Hepatocyte (in vitro differentiated cells): ENCODE measurements at regions not wholly inside any gene's neighbourhood (a gene's known extent, or its start where the extent isn't known, plus 50 kb on each side); places are given as distances from the start of the nearest gene placed in this dataset.

ENCODE experiments used
- DNase-seq: peaks from one replicate; pipeline ENCODE4 v3.0.0-alpha.2; 2016; ENCODE audit warnings: low spot score
- H2AFZ ChIP-seq: fragments of 200-600 bp; sonication (generic); 2 replicates; pipeline ENCODE4 v1.6.0; 2016; ENCODE audit warnings: antibody characterized with exemption, mild to moderate bottlenecking
- H3K27ac ChIP-seq: fragments of 200-600 bp; sonication (generic); 2 replicates; pipeline ENCODE4 v1.5.1; 2016; ENCODE audit warnings: mild to moderate bottlenecking
- H3K27me3 ChIP-seq: fragments of 200-600 bp; sonication (generic); 2 replicates; pipeline ENCODE4 v1.6.1; 2016
- H3K36me3 ChIP-seq: fragments of 200-600 bp; sonication (generic); replicated peaks from 2 replicates; pipeline ENCODE4 v1.5.1; 2016; ENCODE audit warnings: low read depth; ENCODE audit not compliant: insufficient read depth
- H3K4me1 ChIP-seq: fragments of 200-600 bp; sonication (generic); 2 replicates; pipeline ENCODE4 v1.5.1; 2016; ENCODE audit warnings: mild to moderate bottlenecking, moderate library complexity; ENCODE audit not compliant: insufficient read depth
- H3K4me2 ChIP-seq: fragments of 200-600 bp; sonication (generic); 2 replicates; pipeline ENCODE4 v1.6.0; 2016
- H3K4me3 ChIP-seq: fragments of 200-600 bp; sonication (generic); 2 replicates; pipeline ENCODE4 v1.5.1; 2016; ENCODE audit warnings: mild to moderate bottlenecking
- H3K79me2 ChIP-seq: fragments of 200-600 bp; sonication (generic); 2 replicates; pipeline ENCODE4 v1.6.0; 2017; ENCODE audit warnings: mild to moderate bottlenecking
- H3K9me2 ChIP-seq: fragments of 200-600 bp; sonication (generic); replicated peaks from 2 replicates; pipeline ENCODE4 v1.6.0; 2017; ENCODE audit warnings: mild to moderate bottlenecking; ENCODE audit not compliant: insufficient read depth
- H3K9me3 ChIP-seq: fragments of 200-600 bp; sonication (generic); 2 replicates; pipeline ENCODE4 v1.5.1; 2016; ENCODE audit warnings: low read depth, mild to moderate bottlenecking
- H4K20me1 ChIP-seq: fragments of 200-600 bp; sonication (generic); 2 replicates; pipeline ENCODE4 v1.6.0; 2016; ENCODE audit warnings: mild to moderate bottlenecking; ENCODE audit not compliant: insufficient read depth, poor library complexity, severe bottlenecking
- EZH2 ChIP-seq: fragments of 200-600 bp; sonication (generic); IDR thresholded peaks from 2 replicates; pipeline ENCODE4 v1.6.1; 2016; ENCODE audit warnings: antibody characterized with exemption, mild to moderate bottlenecking, borderline replicate concordance
- EZH2phosphoT487 ChIP-seq: fragments of 200-600 bp; sonication (generic); IDR thresholded peaks from one replicate; pipeline ENCODE4 v1.6.1; 2018; ENCODE audit warnings: antibody characterized with exemption, mild to moderate bottlenecking, low read depth, moderate library complexity; ENCODE audit not compliant: unreplicated experiment, severe bottlenecking
- WGBS: methylation state at CpG from one replicate; pipeline ENCODE4 v1.1.6; 2016; ENCODE audit warnings: low lambda C conversion rate; ENCODE audit errors: missing lambda C conversion rate; 5-methylcytosine and 5-hydroxymethylcytosine counted together
- TF ChIP-seq, protein P1 (sequence below): fragments of 200-600 bp; sonication (generic); IDR thresholded peaks from 2 replicates; pipeline ENCODE4 v1.5.1; 2016; ENCODE audit warnings: antibody characterized with exemption, mild to moderate bottlenecking; ENCODE audit not compliant: poor library complexity

DNA sequence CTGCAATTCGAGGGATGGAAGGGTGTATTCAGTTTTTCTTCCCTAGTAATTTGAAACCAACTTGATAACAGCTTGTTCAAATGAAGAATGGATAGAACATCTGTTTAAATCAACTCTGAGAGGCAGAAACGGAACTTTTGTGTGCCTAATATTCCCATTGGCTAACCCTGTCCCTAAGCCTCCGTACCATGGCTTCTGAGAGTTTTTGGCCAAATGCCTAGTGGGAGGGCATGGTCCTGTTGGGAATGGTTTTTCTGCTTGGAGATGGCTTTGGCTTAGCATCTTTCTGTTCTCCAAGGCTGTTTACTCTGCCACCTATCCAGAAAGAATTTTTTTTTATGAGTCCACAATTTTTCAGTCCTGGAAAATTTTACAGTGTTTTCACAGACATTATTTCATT, 126.7 kb upstream of the MLIP start:
- Histone ChIP-seq H3K9me2 (no peaks in the 10 kb centered on the region), H3K4me1 (peaks cover 5% of the 10 kb centered on the region), H3K36me3 (no peaks in the 10 kb centered on the region), H3K4me3 (no peak overlapping the region), H3K79me2 (no peaks in the 10 kb centered on the region), H3K4me2 (no peak overlapping the region), H3K27me3 (no peaks in the 10 kb centered on the region), H3K27ac (no peak overlapping the region), H2AFZ (no peak overlapping the region), H4K20me1 (no peaks in the 10 kb centered on the region), H3K9me3 (no peaks in the 10 kb centered on the region)
- WGBS, result 72% methylated on average over 3 of the region's 3 CpGs
- TF ChIP-seq EZH2phosphoT487 (no peak), EZH2 (no peak)
- TF ChIP-seq, protein P1, sequence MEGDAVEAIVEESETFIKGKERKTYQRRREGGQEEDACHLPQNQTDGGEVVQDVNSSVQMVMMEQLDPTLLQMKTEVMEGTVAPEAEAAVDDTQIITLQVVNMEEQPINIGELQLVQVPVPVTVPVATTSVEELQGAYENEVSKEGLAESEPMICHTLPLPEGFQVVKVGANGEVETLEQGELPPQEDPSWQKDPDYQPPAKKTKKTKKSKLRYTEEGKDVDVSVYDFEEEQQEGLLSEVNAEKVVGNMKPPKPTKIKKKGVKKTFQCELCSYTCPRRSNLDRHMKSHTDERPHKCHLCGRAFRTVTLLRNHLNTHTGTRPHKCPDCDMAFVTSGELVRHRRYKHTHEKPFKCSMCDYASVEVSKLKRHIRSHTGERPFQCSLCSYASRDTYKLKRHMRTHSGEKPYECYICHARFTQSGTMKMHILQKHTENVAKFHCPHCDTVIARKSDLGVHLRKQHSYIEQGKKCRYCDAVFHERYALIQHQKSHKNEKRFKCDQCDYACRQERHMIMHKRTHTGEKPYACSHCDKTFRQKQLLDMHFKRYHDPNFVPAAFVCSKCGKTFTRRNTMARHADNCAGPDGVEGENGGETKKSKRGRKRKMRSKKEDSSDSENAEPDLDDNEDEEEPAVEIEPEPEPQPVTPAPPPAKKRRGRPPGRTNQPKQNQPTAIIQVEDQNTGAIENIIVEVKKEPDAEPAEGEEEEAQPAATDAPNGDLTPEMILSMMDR, result no peak
- DNase-seq, result no peak

DNA sequence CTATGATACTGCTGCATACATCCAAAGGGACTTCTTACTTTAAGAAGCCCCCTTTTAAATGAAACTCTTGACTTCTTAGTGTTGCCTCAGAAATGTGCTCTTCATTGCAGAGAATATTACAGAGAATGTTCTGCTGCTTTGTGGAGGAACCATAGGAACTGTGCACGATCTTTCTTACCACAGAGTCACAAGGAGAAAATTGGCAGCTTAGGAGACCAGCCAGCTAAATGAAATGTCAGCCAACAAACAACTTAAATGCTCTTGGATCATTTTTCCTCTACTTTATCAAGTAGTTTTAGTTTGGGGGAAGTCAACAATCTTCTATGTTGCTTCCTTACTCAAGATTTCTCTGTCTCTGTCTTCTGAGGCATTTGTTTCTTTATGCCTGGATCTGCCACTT, 125.9 kb upstream of the MLIP start:
- H3K27ac ChIP-seq, result no peak overlapping the region
- H3K36me3 ChIP-seq, result no peaks in the 10 kb centered on the region
- H3K4me3 ChIP-seq, result no peak overlapping the region
- 76% methylated on average over 1 of the region's 1 CpG for WGBS
- H3K9me2 ChIP-seq, result no peaks in the 10 kb centered on the region
- no peak overlapping the region for H3K4me2 ChIP-seq
- H4K20me1 ChIP-seq, result no peaks in the 10 kb centered on the region
- no peaks in the 10 kb centered on the region for H3K9me3 ChIP-seq
- no peak for TF ChIP-seq EZH2phosphoT487
- TF ChIP-seq EZH2, result no peak
- TF ChIP-seq, protein P1, result no peak
- peaks cover 5% of the 10 kb centered on the region for H3K4me1 ChIP-seq
- no peak overlapping the region for H2AFZ ChIP-seq
- no peaks in the 10 kb centered on the region for H3K79me2 ChIP-seq
- no peak for DNase-seq
- H3K27me3 ChIP-seq, result no peaks in the 10 kb centered on the region

DNA sequence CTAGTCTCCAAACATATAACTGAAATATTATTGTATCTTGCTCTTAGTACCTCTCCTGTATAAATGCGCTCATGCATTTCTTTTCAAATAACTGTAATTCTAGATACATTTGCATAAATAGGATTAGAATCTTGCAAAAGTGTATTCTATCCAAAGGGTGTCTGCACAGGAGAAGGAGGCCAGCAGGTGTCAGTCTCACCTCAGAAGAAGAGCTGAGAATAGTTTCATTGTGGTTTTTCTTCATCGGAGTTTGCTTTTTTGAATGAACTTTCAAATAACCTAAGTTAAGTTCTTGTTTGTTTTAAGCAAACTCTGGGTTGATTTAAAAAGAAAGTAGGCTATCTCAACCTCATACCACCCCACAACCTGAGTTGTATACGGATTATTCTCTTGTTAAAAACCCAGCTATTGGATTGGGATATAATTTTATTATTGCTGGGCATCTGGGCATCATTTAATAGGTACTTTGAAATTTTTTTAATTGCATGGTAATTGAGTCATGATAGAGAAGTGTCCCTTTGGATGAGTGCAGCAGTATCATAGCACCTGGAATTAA, 125.0 kb upstream of the MLIP start:
- H3K9me2 ChIP-seq, result no peaks in the 10 kb centered on the region
- no peaks in the 10 kb centered on the region for H3K36me3 ChIP-seq
- TF ChIP-seq EZH2, result no peak
- TF ChIP-seq, protein P1, result peak; percentile 94
- H3K27me3 ChIP-seq, result no peaks in the 10 kb centered on the region
- peak; percentile 72 for DNase-seq
- H3K9me3 ChIP-seq, result no peaks in the 10 kb centered on the region
- no peaks in the 10 kb centered on the region for H4K20me1 ChIP-seq
- 9% methylated on average over 3 of the region's 3 CpGs for WGBS
- H3K79me2 ChIP-seq, result no peaks in the 10 kb centered on the region
- H3K4me2 ChIP-seq, result no peak overlapping the region
- peaks cover 5% of the 10 kb centered on the region for H3K4me1 ChIP-seq
- no peak overlapping the region for H3K4me3 ChIP-seq
- H3K27ac ChIP-seq, result no peak overlapping the region
- H2AFZ ChIP-seq, result no peak overlapping the region
